Thyroid gland (tissue), 4 donors: ENCODE measurements at regions not wholly inside any gene's neighbourhood (a gene's known extent, or its start where the extent isn't known, plus 50 kb on each side); places are given as distances from the start of the nearest gene placed in this dataset.
A peak's percentile ranks its signal among the peaks of the same experiment; 100 is the strongest.

Experiments used
- POLR2A ChIP-seq, 2 donors: fragments of 450-650 bp; IDR thresholded peaks; one replicate each; pipeline ENCODE4 v1.6.1; 2017; ENCODE audit warnings: antibody characterized with exemption in 2 of 2, mild to moderate bottlenecking in 2 of 2, moderate library complexity in 1 of 2
- TF ChIP-seq, protein P1 (sequence below), 6 experiments: fragments of 200-600 bp in 3 of 6; fragments of 450-650 bp in 3 of 6; sonication (generic) in 3 of 6; IDR thresholded peaks; one replicate each; pipeline ENCODE4 v1.5.1; 2016 to 2019; ENCODE audit warnings: antibody characterized with exemption in 6 of 6, mild to moderate bottlenecking in 2 of 6, inconsistent platforms in 1 of 6, moderate library complexity in 1 of 6

DNA sequence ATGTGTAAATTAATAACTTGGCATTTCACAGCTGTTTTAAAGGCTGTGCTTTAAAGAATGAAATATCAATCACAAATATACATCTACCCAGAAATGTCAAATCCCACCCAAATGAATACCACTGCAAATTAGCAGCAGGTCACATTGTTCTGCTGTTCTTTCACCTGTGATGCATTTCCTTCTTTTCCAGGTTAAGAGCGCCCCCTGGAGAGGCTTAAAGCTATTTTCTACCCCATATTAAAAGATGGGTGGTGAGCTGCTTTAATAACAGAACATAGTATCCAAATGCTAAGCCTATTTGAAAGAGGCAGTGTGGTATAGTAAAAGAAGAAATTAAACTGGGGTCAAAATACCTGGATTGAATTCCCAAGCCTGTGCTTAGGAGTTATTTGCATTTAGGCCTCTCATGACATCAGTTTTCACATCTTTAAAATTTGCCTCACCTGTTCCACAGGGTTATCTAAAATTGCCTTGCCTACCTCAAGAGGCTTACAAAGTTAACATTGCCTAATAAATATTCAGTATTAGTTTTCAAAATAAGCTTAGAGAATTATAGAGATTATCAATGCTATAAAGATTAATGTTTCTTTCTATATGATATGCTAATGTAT lies 396.9 kb upstream of the SLITRK5 start:
- TF ChIP-seq, protein P1, sequence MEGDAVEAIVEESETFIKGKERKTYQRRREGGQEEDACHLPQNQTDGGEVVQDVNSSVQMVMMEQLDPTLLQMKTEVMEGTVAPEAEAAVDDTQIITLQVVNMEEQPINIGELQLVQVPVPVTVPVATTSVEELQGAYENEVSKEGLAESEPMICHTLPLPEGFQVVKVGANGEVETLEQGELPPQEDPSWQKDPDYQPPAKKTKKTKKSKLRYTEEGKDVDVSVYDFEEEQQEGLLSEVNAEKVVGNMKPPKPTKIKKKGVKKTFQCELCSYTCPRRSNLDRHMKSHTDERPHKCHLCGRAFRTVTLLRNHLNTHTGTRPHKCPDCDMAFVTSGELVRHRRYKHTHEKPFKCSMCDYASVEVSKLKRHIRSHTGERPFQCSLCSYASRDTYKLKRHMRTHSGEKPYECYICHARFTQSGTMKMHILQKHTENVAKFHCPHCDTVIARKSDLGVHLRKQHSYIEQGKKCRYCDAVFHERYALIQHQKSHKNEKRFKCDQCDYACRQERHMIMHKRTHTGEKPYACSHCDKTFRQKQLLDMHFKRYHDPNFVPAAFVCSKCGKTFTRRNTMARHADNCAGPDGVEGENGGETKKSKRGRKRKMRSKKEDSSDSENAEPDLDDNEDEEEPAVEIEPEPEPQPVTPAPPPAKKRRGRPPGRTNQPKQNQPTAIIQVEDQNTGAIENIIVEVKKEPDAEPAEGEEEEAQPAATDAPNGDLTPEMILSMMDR (IDR thresholded peaks at IDR 0.05), result peak in 5 of 6 experiments; percentile 7 to 64 (median 58)
- TF ChIP-seq POLR2A (IDR thresholded peaks at IDR 0.05), result no peak
